ENCODE measurements at regions not wholly inside any gene's neighbourhood (a gene's known extent, or its start where the extent isn't known, plus 50 kb on each side); places are given as distances from the start of the nearest gene placed in this dataset.

GRCh38 chr15:27608248-27608647, 490.9 kb downstream of the OCA2 start:
- Mint-ChIP-seq H3K4me1 (no peaks in the 10 kb centered on the region), H3K27me3 (no peaks in the 10 kb centered on the region), H3K4me3 (no peak overlapping the region), H3K36me3 (no peaks in the 10 kb centered on the region), H3K27ac (no peak overlapping the region), H3K9me3 (peaks cover 0 to 12% (median 3%) of the 10 kb centered on the region in 7 donors)
- Histone ChIP-seq H3K4me3 (ENCODE audit: low read depth, low read length) (no peak overlapping the region), H3K27ac (ENCODE audit: insufficient read depth, low read length, poor library complexity, severe bottlenecking) (no peak overlapping the region), H3K4me1 (ENCODE audit: control insufficient read depth, insufficient read depth, low read length, poor library complexity, severe bottlenecking) (no peaks in the 10 kb centered on the region), H3K27me3 (ENCODE audit: control insufficient read depth, insufficient read depth, low read length) (no peaks in the 10 kb centered on the region), H3K36me3 (ENCODE audit: control insufficient read depth, insufficient read depth, low read length) (no peaks in the 10 kb centered on the region), H3K9me3 (ENCODE audit: control insufficient read depth in 2 of 2, low read length in 2 of 2) (peaks cover 0 to 4% of the 10 kb centered on the region in 2 experiments)
- ATAC-seq (ENCODE audit: low read depth in 2 of 2), result no peak
- DNase-seq, result no peak

GRCh38 chr15:27601239-27601960, 497.7 kb downstream of the OCA2 start:
- H3K27ac Mint-ChIP-seq, result no peak overlapping the region
- no peaks in the 10 kb centered on the region for H3K27me3 ChIP-seq (ENCODE audit: control insufficient read depth, insufficient read depth, low read length)
- H3K4me1 Mint-ChIP-seq, result no peaks in the 10 kb centered on the region
- no peak overlapping the region for H3K4me3 ChIP-seq (ENCODE audit: low read depth, low read length)
- H3K27me3 Mint-ChIP-seq, result no peaks in the 10 kb centered on the region
- H3K4me3 Mint-ChIP-seq, result no peak overlapping the region
- H3K9me3 Mint-ChIP-seq, result peaks cover 0 to 9% (median 4%) of the 10 kb centered on the region in 7 donors
- H3K9me3 ChIP-seq (ENCODE audit: control insufficient read depth in 2 of 2, low read length in 2 of 2), result peaks cover 0 to 4% of the 10 kb centered on the region in 2 experiments
- no peaks in the 10 kb centered on the region for H3K36me3 Mint-ChIP-seq
- peak in 1 of 2 donors; percentile 8 for ATAC-seq (ENCODE audit: low read depth in 2 of 2)
- H3K27ac ChIP-seq (ENCODE audit: insufficient read depth, low read length, poor library complexity, severe bottlenecking), result no peak overlapping the region
- H3K4me1 ChIP-seq (ENCODE audit: control insufficient read depth, insufficient read depth, low read length, poor library complexity, severe bottlenecking), result no peaks in the 10 kb centered on the region
- H3K36me3 ChIP-seq (ENCODE audit: control insufficient read depth, insufficient read depth, low read length), result no peaks in the 10 kb centered on the region
- no peak for DNase-seq

GRCh38 chr15:27599034-27599433, 500.1 kb downstream of the OCA2 start:
- no peak for ATAC-seq (ENCODE audit: low read depth in 2 of 2)
- Histone ChIP-seq H3K4me3 (ENCODE audit: low read depth, low read length) (no peak overlapping the region), H3K4me1 (ENCODE audit: control insufficient read depth, insufficient read depth, low read length, poor library complexity, severe bottlenecking) (no peaks in the 10 kb centered on the region), H3K27me3 (ENCODE audit: control insufficient read depth, insufficient read depth, low read length) (no peaks in the 10 kb centered on the region), H3K9me3 (ENCODE audit: control insufficient read depth in 2 of 2, low read length in 2 of 2) (peaks cover 0 to 4% of the 10 kb centered on the region in 2 experiments), H3K36me3 (ENCODE audit: control insufficient read depth, insufficient read depth, low read length) (no peaks in the 10 kb centered on the region), H3K27ac (ENCODE audit: insufficient read depth, low read length, poor library complexity, severe bottlenecking) (no peak overlapping the region)
- no peak for DNase-seq
- H3K9me3 Mint-ChIP-seq, result peaks cover 0 to 14% (median 2%) of the 10 kb centered on the region in 7 donors
- no peaks in the 10 kb centered on the region for H3K4me1 Mint-ChIP-seq
- H3K4me3 Mint-ChIP-seq, result no peak overlapping the region
- no peak overlapping the region for H3K27ac Mint-ChIP-seq
- H3K27me3 Mint-ChIP-seq, result no peaks in the 10 kb centered on the region
- H3K36me3 Mint-ChIP-seq, result no peaks in the 10 kb centered on the region

GRCh38 chr15:27598251-27599009, 500.7 kb downstream of the OCA2 start:
- Histone ChIP-seq H3K4me3 (ENCODE audit: low read depth, low read length) (no peak overlapping the region), H3K27ac (ENCODE audit: insufficient read depth, low read length, poor library complexity, severe bottlenecking) (no peak overlapping the region), H3K4me1 (ENCODE audit: control insufficient read depth, insufficient read depth, low read length, poor library complexity, severe bottlenecking) (no peaks in the 10 kb centered on the region), H3K36me3 (ENCODE audit: control insufficient read depth, insufficient read depth, low read length) (no peaks in the 10 kb centered on the region), H3K27me3 (ENCODE audit: control insufficient read depth, insufficient read depth, low read length) (no peaks in the 10 kb centered on the region), H3K9me3 (ENCODE audit: control insufficient read depth in 2 of 2, low read length in 2 of 2) (peaks cover 0 to 4% of the 10 kb centered on the region in 2 experiments)
- Mint-ChIP-seq H3K9me3 (peaks cover 0 to 12% (median 4%) of the 10 kb centered on the region in 7 donors), H3K36me3 (no peaks in the 10 kb centered on the region), H3K4me3 (no peak overlapping the region), H3K4me1 (no peaks in the 10 kb centered on the region), H3K27me3 (no peaks in the 10 kb centered on the region), H3K27ac (no peak overlapping the region)
- ATAC-seq (ENCODE audit: low read depth in 2 of 2) (no peak), DNase-seq (no peak)

- Histone ChIP-seq H3K9me3 (ENCODE audit: control insufficient read depth in 2 of 2, low read length in 2 of 2) (peaks cover 0 to 4% of the 10 kb centered on the region in 2 experiments), H3K27ac (ENCODE audit: insufficient read depth, low read length, poor library complexity, severe bottlenecking) (no peak overlapping the region), H3K27me3 (ENCODE audit: control insufficient read depth, insufficient read depth, low read length) (no peaks in the 10 kb centered on the region), H3K36me3 (ENCODE audit: control insufficient read depth, insufficient read depth, low read length) (no peaks in the 10 kb centered on the region), H3K4me3 (ENCODE audit: low read depth, low read length) (no peak overlapping the region), H3K4me1 (ENCODE audit: control insufficient read depth, insufficient read depth, low read length, poor library complexity, severe bottlenecking) (no peaks in the 10 kb centered on the region)
- Mint-ChIP-seq H3K36me3 (no peaks in the 10 kb centered on the region), H3K9me3 (peaks cover 0 to 10% (median 4%) of the 10 kb centered on the region in 7 donors), H3K27me3 (no peaks in the 10 kb centered on the region), H3K4me1 (no peaks in the 10 kb centered on the region), H3K27ac (no peak overlapping the region), H3K4me3 (no peak overlapping the region)
- DNase-seq (no peak), ATAC-seq (ENCODE audit: low read depth in 2 of 2) (no peak)
Measured at GRCh38 chr15:27595211-27595610, 503.9 kb downstream of the OCA2 start.

GRCh38 chr15:27592036-27592760, 506.9 kb downstream of the OCA2 start:
- Mint-ChIP-seq H3K9me3 (peaks cover 3 to 15% (median 11%) of the 10 kb centered on the region in 7 donors), H3K36me3 (no peaks in the 10 kb centered on the region), H3K4me3 (no peak overlapping the region), H3K4me1 (no peaks in the 10 kb centered on the region), H3K27me3 (no peaks in the 10 kb centered on the region), H3K27ac (no peak overlapping the region)
- no peaks in the 10 kb centered on the region for H3K4me1 ChIP-seq (ENCODE audit: control insufficient read depth, insufficient read depth, low read length, poor library complexity, severe bottlenecking)
- no peak overlapping the region for H3K27ac ChIP-seq (ENCODE audit: insufficient read depth, low read length, poor library complexity, severe bottlenecking)
- no peaks in the 10 kb centered on the region for H3K36me3 ChIP-seq (ENCODE audit: control insufficient read depth, insufficient read depth, low read length)
- peaks cover 0 to under 1% of the 10 kb centered on the region in 2 experiments for H3K9me3 ChIP-seq (ENCODE audit: control insufficient read depth in 2 of 2, low read length in 2 of 2)
- no peak for DNase-seq
- no peak for ATAC-seq (ENCODE audit: low read depth in 2 of 2)
- no peak overlapping the region for H3K4me3 ChIP-seq (ENCODE audit: low read depth, low read length)
- no peaks in the 10 kb centered on the region for H3K27me3 ChIP-seq (ENCODE audit: control insufficient read depth, insufficient read depth, low read length)

All from CD4-positive, CD25-positive, alpha-beta regulatory T cell (primary cell).